Mesothelial cell of epicardium (in vitro differentiated cells): ENCODE measurements at regions not wholly inside any gene's neighbourhood (a gene's known extent, or its start where the extent isn't known, plus 50 kb on each side); places are given as distances from the start of the nearest gene placed in this dataset.
A peak's percentile ranks its signal among the peaks of the same experiment; 100 is the strongest.

Experiments
- DNase-seq, 2 experiments: peaks; one replicate each; pipeline ENCODE4 v3.0.0; 2021; ENCODE audit warnings: low spot score in 2 of 2; ENCODE audit not compliant: unreplicated experiment in 2 of 2
- H3K27ac Mint-ChIP-seq: 2 replicates; pipeline ENCODE4 v1.8.0; 2021; ENCODE audit warnings: mixed read lengths
- H3K27me3 Mint-ChIP-seq: 2 replicates; pipeline ENCODE4 v1.8.0; 2021; ENCODE audit warnings: low read depth, mixed read lengths
- H3K36me3 Mint-ChIP-seq: 2 replicates; pipeline ENCODE4 v1.8.0; 2021; ENCODE audit warnings: mixed read lengths
- H3K4me1 Mint-ChIP-seq: 2 replicates; pipeline ENCODE4 v1.8.0; 2021; ENCODE audit warnings: mixed read lengths
- H3K4me3 Mint-ChIP-seq: 2 replicates; pipeline ENCODE4 v1.8.0; 2021; ENCODE audit warnings: mild to moderate bottlenecking, moderate library complexity, mixed read lengths
- H3K9me3 Mint-ChIP-seq: 2 replicates; pipeline ENCODE4 v1.8.0; 2021; ENCODE audit warnings: mixed read lengths
- CTCF ChIP-seq: fragments of 200-600 bp; sonication (generic); IDR thresholded peaks from one replicate; pipeline ENCODE4 v1.5.0; 2021; ENCODE audit warnings: antibody characterized with exemption; ENCODE audit not compliant: unreplicated experiment

- TF ChIP-seq CTCF: no peak
- H3K4me3 Mint-ChIP-seq: no peak overlapping the region
- no peaks in the 10 kb centered on the region for H3K4me1 Mint-ChIP-seq
- no peak for DNase-seq
- no peaks in the 10 kb centered on the region for H3K27me3 Mint-ChIP-seq
- no peak overlapping the region for H3K27ac Mint-ChIP-seq
- no peaks in the 10 kb centered on the region for H3K36me3 Mint-ChIP-seq
- peaks cover 27% of the 10 kb centered on the region for H3K9me3 Mint-ChIP-seq
Observed at GRCh38 chrX:15055146-15055930, 182.1 kb downstream of the MOSPD2 start.

GRCh38 chrX:15050395-15050794 lies 177.2 kb downstream of the MOSPD2 start:
- Mint-ChIP-seq H3K4me3 (no peak overlapping the region), H3K27me3 (no peaks in the 10 kb centered on the region), H3K9me3 (peaks cover 45% of the 10 kb centered on the region), H3K4me1 (no peaks in the 10 kb centered on the region), H3K27ac (no peak overlapping the region), H3K36me3 (peaks cover 2% of the 10 kb centered on the region)
- peak; percentile 25 for TF ChIP-seq CTCF
- no peak for DNase-seq

GRCh38 chrX:15043538-15043937 lies 170.3 kb downstream of the MOSPD2 start:
- H3K27ac Mint-ChIP-seq: no peak overlapping the region
- no peaks in the 10 kb centered on the region for H3K4me1 Mint-ChIP-seq
- no peaks in the 10 kb centered on the region for H3K27me3 Mint-ChIP-seq
- peaks cover 33% of the 10 kb centered on the region for H3K9me3 Mint-ChIP-seq
- TF ChIP-seq CTCF: no peak
- no peak for DNase-seq
- no peak overlapping the region for H3K4me3 Mint-ChIP-seq
- no peaks in the 10 kb centered on the region for H3K36me3 Mint-ChIP-seq

- no peak for DNase-seq
- H3K27ac Mint-ChIP-seq: no peak overlapping the region
- H3K4me1 Mint-ChIP-seq: no peaks in the 10 kb centered on the region
- H3K36me3 Mint-ChIP-seq: no peaks in the 10 kb centered on the region
- TF ChIP-seq CTCF: no peak
- no peak overlapping the region for H3K4me3 Mint-ChIP-seq
- H3K27me3 Mint-ChIP-seq: no peaks in the 10 kb centered on the region
- peaks cover 6% of the 10 kb centered on the region for H3K9me3 Mint-ChIP-seq
Observed at GRCh38 chrX:15033917-15034316, 160.7 kb downstream of the MOSPD2 start.

GRCh38 chrX:15017491-15017890 lies 144.3 kb downstream of the MOSPD2 start:
- Mint-ChIP-seq H3K4me1 (no peaks in the 10 kb centered on the region), H3K36me3 (no peaks in the 10 kb centered on the region), H3K27ac (no peak overlapping the region), H3K27me3 (no peaks in the 10 kb centered on the region), H3K4me3 (no peak overlapping the region), H3K9me3 (peaks cover 14% of the 10 kb centered on the region)
- DNase-seq: no peak
- TF ChIP-seq CTCF: no peak
